Stomach (tissue), 4 donors: ENCODE measurements at regions not wholly inside any gene's neighbourhood (a gene's known extent, or its start where the extent isn't known, plus 50 kb on each side); places are given as distances from the start of the nearest gene placed in this dataset.

ENCODE experiments used
- CTCF ChIP-seq, 7 experiments: fragments of 450-650 bp in 4 of 7; fragments of 200-600 bp in 3 of 7; sonication (generic) in 3 of 7; IDR thresholded peaks; one replicate each; pipeline ENCODE4 v1.5.1; 2016 to 2019; ENCODE audit warnings: antibody characterized with exemption in 7 of 7, control low read depth in 2 of 7, mild to moderate bottlenecking in 1 of 7
- EP300 ChIP-seq: sonication (generic); formaldehyde crosslinking; IDR thresholded peaks from one replicate; pipeline ENCODE4 v1.6.1; 2017; ENCODE audit warnings: antibody characterized with exemption
- POLR2A ChIP-seq, 4 donors: fragments of 450-650 bp; IDR thresholded peaks; one replicate each; pipeline ENCODE4 v1.6.1; 2016; ENCODE audit warnings: antibody characterized with exemption in 4 of 4, control low read depth in 2 of 4, mild to moderate bottlenecking in 1 of 4, moderate library complexity in 1 of 4
- POLR2AphosphoS5 ChIP-seq, 3 donors: sonication (generic); formaldehyde crosslinking; IDR thresholded peaks; one replicate each; pipeline ENCODE4 v1.6.1; 2016; ENCODE audit warnings: antibody characterized with exemption in 3 of 3

- TF ChIP-seq CTCF (IDR thresholded peaks at IDR 0.05) (no peak), POLR2A (IDR thresholded peaks at IDR 0.05) (no peak), EP300 (no peak), POLR2AphosphoS5 (IDR thresholded peaks at IDR 0.05) (no peak)
Measured at GRCh38 chr2:18167871-18168270, 289.4 kb downstream of the KCNS3 start.
